ENCODE measurements at regions not wholly inside any gene's neighbourhood (a gene's known extent, or its start where the extent isn't known, plus 50 kb on each side); places are given as distances from the start of the nearest gene placed in this dataset.

DNA sequence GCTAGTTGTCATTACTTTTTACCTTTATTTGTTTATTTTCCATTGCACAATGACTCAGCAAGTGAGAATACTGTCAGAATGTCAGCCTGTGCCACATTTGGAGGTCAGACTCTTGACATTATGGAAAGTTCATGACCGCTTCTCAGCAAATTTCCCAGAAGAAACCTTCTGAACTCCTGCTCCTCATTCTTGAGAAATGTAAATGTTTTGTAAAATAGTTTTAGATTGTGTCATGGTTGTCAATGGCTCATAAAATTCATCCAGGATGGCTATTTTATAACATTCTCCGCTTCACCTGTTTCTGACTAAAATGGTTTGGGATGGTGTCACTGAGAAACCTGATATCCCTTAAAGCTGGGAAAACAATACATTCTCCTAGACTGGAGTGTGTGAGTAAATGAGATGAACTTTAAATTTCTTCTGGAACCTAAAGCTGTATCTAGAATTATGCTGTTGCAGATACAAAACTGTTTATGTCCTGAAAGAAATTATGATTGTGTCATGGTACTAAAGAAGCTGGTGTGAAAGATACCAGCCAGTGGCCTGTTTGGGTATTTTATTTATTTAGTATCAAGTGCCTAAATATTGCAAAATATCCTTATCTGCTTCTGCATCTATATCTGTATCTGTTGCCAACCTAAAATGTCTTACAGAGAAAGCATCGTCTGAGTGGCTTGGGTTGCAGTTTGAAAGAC, 671.7 kb downstream of the GATA3 start:
- no peaks in the 10 kb centered on the region for H3K4me1 ChIP-seq (ENCODE audit: low read depth)
- no peak for ATAC-seq
- no peaks in the 10 kb centered on the region for H3K36me3 ChIP-seq (ENCODE audit: low read depth)
- intact Hi-C loops (cut with DNase I, micrococcal nuclease), result no loop called here
- DNase-seq, result no peak
- H3K4me3 ChIP-seq, result no peak overlapping the region
- no peak for TF ChIP-seq CTCF (IDR thresholded peaks at IDR 0.05)
- no peaks in the 10 kb centered on the region for H3K9me3 ChIP-seq

- Histone ChIP-seq H3K4me1 (ENCODE audit: low read depth) (no peaks in the 10 kb centered on the region), H3K4me3 (no peak overlapping the region), H3K36me3 (ENCODE audit: low read depth) (no peaks in the 10 kb centered on the region), H3K9me3 (no peaks in the 10 kb centered on the region)
- no peak for ATAC-seq
- intact Hi-C loops (cut with DNase I, micrococcal nuclease), result no loop called here
- TF ChIP-seq CTCF (IDR thresholded peaks at IDR 0.05), result no peak
- DNase-seq, result no peak
Measured at GRCh38 chr10:8726779-8727084, 672.2 kb downstream of the GATA3 start.

GRCh38 chr10:8731121-8732095, 676.9 kb downstream of the GATA3 start:
- ATAC-seq (no peak), DNase-seq (no peak)
- TF ChIP-seq CTCF (IDR thresholded peaks at IDR 0.05), result no peak
- H3K4me1 ChIP-seq (ENCODE audit: low read depth), result no peaks in the 10 kb centered on the region
- H3K4me3 ChIP-seq, result no peak overlapping the region
- no peaks in the 10 kb centered on the region for H3K36me3 ChIP-seq (ENCODE audit: low read depth)
- no peaks in the 10 kb centered on the region for H3K9me3 ChIP-seq
- intact Hi-C loops (cut with DNase I, micrococcal nuclease), result no loop called here

GRCh38 chr10:8738987-8739386, 684.5 kb downstream of the GATA3 start:
- Histone ChIP-seq H3K4me3 (no peak overlapping the region), H3K4me1 (ENCODE audit: low read depth) (no peaks in the 10 kb centered on the region), H3K36me3 (ENCODE audit: low read depth) (no peaks in the 10 kb centered on the region), H3K9me3 (no peaks in the 10 kb centered on the region)
- TF ChIP-seq CTCF (IDR thresholded peaks at IDR 0.05), result no peak
- no peak for ATAC-seq
- DNase-seq, result no peak
- intact Hi-C loops (cut with DNase I, micrococcal nuclease), result no loop called here

GRCh38 chr10:8752146-8752843, 697.8 kb downstream of the GATA3 start:
- Histone ChIP-seq H3K36me3 (ENCODE audit: low read depth) (no peaks in the 10 kb centered on the region), H3K4me3 (no peak overlapping the region), H3K9me3 (no peaks in the 10 kb centered on the region), H3K4me1 (ENCODE audit: low read depth) (no peaks in the 10 kb centered on the region)
- ATAC-seq (no peak), DNase-seq (no peak)
- intact Hi-C loops (cut with DNase I, micrococcal nuclease), result no loop called here
- no peak for TF ChIP-seq CTCF (IDR thresholded peaks at IDR 0.05)

Measured in mucosa of descending colon (tissue), 3 donors.